ENCODE measurements at regions not wholly inside any gene's neighbourhood (a gene's known extent, or its start where the extent isn't known, plus 50 kb on each side); places are given as distances from the start of the nearest gene placed in this dataset.

- DNase-seq = no peak
Observed at GRCh38 chr2:196362973-196363549, 191.7 kb upstream of the STK17B start.

- DNase-seq = no peak
Observed at GRCh38 chr2:196365145-196365544, 193.8 kb upstream of the STK17B start.

- DNase-seq = no peak
Observed at GRCh38 chr2:196365923-196366322, 194.5 kb upstream of the STK17B start.

- DNase-seq = no peak
Observed at GRCh38 chr2:196367633-196368032, 196.3 kb upstream of the STK17B start.

GRCh38 chr2:196368546-196369225 is 197.3 kb upstream of the STK17B start:
- no peak for DNase-seq

GRCh38 chr2:196369967-196370366 is 198.6 kb upstream of the STK17B start:
- DNase-seq = no peak

GRCh38 chr2:196370381-196370780 is 199.0 kb upstream of the STK17B start:
- no peak for DNase-seq

- no peak for DNase-seq
Observed at GRCh38 chr2:196372276-196372809, 201.0 kb upstream of the STK17B start.

- no peak for DNase-seq
Observed at GRCh38 chr2:196372811-196373664, 201.7 kb upstream of the STK17B start.

GRCh38 chr2:196376984-196377877 is 205.9 kb upstream of the STK17B start:
- no peak for DNase-seq

GRCh38 chr2:196379600-196379999 is 208.2 kb upstream of the STK17B start:
- DNase-seq = no peak

- DNase-seq = no peak
Observed at GRCh38 chr2:196380098-196380497, 208.7 kb upstream of the STK17B start.

GRCh38 chr2:196380575-196380974 is 209.2 kb upstream of the STK17B start:
- no peak for DNase-seq

GRCh38 chr2:196381464-196381863 is 210.1 kb upstream of the STK17B start:
- no peak for DNase-seq

GRCh38 chr2:196383799-196384198 is 212.4 kb upstream of the STK17B start:
- no peak for DNase-seq

- no peak for DNase-seq
Observed at GRCh38 chr2:196384729-196385128, 213.4 kb upstream of the STK17B start.

GRCh38 chr2:196389670-196390069 is 218.3 kb upstream of the STK17B start:
- DNase-seq = no peak

- DNase-seq = no peak
Observed at GRCh38 chr2:196390243-196391148, 219.1 kb upstream of the STK17B start.

- DNase-seq = no peak
Observed at GRCh38 chr2:196391149-196391479, 219.7 kb upstream of the STK17B start.

- DNase-seq = no peak
Observed at GRCh38 chr2:196399096-196399495, 227.7 kb upstream of the STK17B start.
